Keratinocyte (primary cell): ENCODE measurements at regions not wholly inside any gene's neighbourhood (a gene's known extent, or its start where the extent isn't known, plus 50 kb on each side); places are given as distances from the start of the nearest gene placed in this dataset.

ENCODE experiments used
- DNase-seq: peaks from one replicate; pipeline ENCODE4 v3.0.0-alpha.2; 2011; ENCODE audit warnings: low read depth, missing footprints, low spot score
- FAIRE-seq: peaks from 2 replicates; lab custom pipeline; 2011; peaks lifted over from hg19 to GRCh38; lab: Jason Lieb, UNC
- H2AFZ ChIP-seq: 2 replicates; pipeline ENCODE4 v1.6.0; 2012; ENCODE audit warnings: low read length, control low read depth, inconsistent platforms; ENCODE audit not compliant: control insufficient read depth
- H3K27ac ChIP-seq: 2 replicates; pipeline ENCODE4 v1.5.1; 2011; ENCODE audit warnings: low read length; ENCODE audit not compliant: control insufficient read depth, insufficient read depth
- H3K27me3 ChIP-seq: 3 replicates; pipeline ENCODE4 v1.6.0; 2011; ENCODE audit warnings: low read length; ENCODE audit not compliant: control insufficient read depth, insufficient read depth; ENCODE audit errors: extremely low read depth
- H3K36me3 ChIP-seq, 2 experiments: 2 replicates in 1 of 2; 3 replicates in 1 of 2; pipeline ENCODE4 v1.5.1; 2011; ENCODE audit warnings: low read length in 2 of 2, mild to moderate bottlenecking in 1 of 2; ENCODE audit not compliant: control insufficient read depth in 2 of 2, insufficient read depth in 2 of 2; ENCODE audit errors: extremely low read depth in 1 of 2
- H3K4me1 ChIP-seq: 3 replicates; pipeline ENCODE4 v1.5.1; 2011; ENCODE audit warnings: low read length; ENCODE audit not compliant: control insufficient read depth, insufficient read depth; ENCODE audit errors: extremely low read depth
- H3K4me2 ChIP-seq: 3 replicates; pipeline ENCODE4 v1.6.0; 2011; ENCODE audit warnings: low read depth, low read length; ENCODE audit not compliant: control insufficient read depth, insufficient read depth; ENCODE audit errors: extremely low read depth
- H3K4me3 ChIP-seq, 3 experiments: fragments of 200-600 bp in 1 of 3; sonication (generic) in 1 of 3; 2 replicates in 2 of 3; 3 replicates in 1 of 3; pipeline ENCODE4 v1.5.1; 2011 to 2016; ENCODE audit warnings: low read length in 3 of 3, mild to moderate bottlenecking in 3 of 3, control low read depth in 2 of 3, inconsistent platforms in 1 of 3, low read depth in 1 of 3, mixed read lengths in 1 of 3, mixed run types in 1 of 3, moderate library complexity in 1 of 3; ENCODE audit not compliant: control insufficient read depth in 2 of 3, insufficient read depth in 2 of 3; ENCODE audit errors: extremely low read depth in 1 of 3
- H3K79me2 ChIP-seq: 2 replicates; pipeline ENCODE4 v1.6.0; 2012; ENCODE audit warnings: low read length; ENCODE audit not compliant: control insufficient read depth, insufficient read depth
- H3K9ac ChIP-seq: 3 replicates; pipeline ENCODE4 v1.6.0; 2011; ENCODE audit warnings: low read length; ENCODE audit not compliant: control insufficient read depth, insufficient read depth; ENCODE audit errors: extremely low read depth
- H3K9me1 ChIP-seq: 3 replicates; pipeline ENCODE4 v1.6.0; 2011; ENCODE audit warnings: low read length; ENCODE audit not compliant: control insufficient read depth, insufficient read depth; ENCODE audit errors: extremely low read depth
- H3K9me3 ChIP-seq: 2 replicates; pipeline ENCODE4 v1.5.1; 2012; ENCODE audit warnings: low read depth, low read length; ENCODE audit not compliant: control insufficient read depth
- H4K20me1 ChIP-seq: 3 replicates; pipeline ENCODE4 v1.6.0; 2011; ENCODE audit warnings: low read length; ENCODE audit not compliant: control insufficient read depth, insufficient read depth; ENCODE audit errors: extremely low read depth
- EZH2 ChIP-seq: IDR thresholded peaks from one replicate; pipeline ENCODE4 v1.6.1; 2012; ENCODE audit warnings: inconsistent platforms, mild to moderate bottlenecking, low read length, moderate library complexity
- dilution Hi-C: fragments of 300-500 bp; cut with MboI; formaldehyde crosslinking; loops from one replicate; pipeline ENCODE4 v1.7.0; 2020; ENCODE audit warnings: low sequenced_read_pairs; ENCODE audit not compliant: extremely low pct_ligation_motif_present
- TF ChIP-seq, protein P1 (sequence below), 3 experiments: IDR thresholded peaks in 1 of 3; conservative IDR thresholded peaks in 1 of 3; optimal IDR thresholded peaks in 1 of 3; 2 replicates in 2 of 3; 3 replicates in 1 of 3; pipeline versions ENCODE3 to v1.5.1; 2011; ENCODE audit warnings: low read length in 3 of 3, mild to moderate bottlenecking in 3 of 3, moderate library complexity in 2 of 3, control low read depth in 1 of 3, inconsistent platforms in 1 of 3; ENCODE audit not compliant: insufficient read depth in 2 of 3; ENCODE audit errors: extremely low read depth in 1 of 3

DNA sequence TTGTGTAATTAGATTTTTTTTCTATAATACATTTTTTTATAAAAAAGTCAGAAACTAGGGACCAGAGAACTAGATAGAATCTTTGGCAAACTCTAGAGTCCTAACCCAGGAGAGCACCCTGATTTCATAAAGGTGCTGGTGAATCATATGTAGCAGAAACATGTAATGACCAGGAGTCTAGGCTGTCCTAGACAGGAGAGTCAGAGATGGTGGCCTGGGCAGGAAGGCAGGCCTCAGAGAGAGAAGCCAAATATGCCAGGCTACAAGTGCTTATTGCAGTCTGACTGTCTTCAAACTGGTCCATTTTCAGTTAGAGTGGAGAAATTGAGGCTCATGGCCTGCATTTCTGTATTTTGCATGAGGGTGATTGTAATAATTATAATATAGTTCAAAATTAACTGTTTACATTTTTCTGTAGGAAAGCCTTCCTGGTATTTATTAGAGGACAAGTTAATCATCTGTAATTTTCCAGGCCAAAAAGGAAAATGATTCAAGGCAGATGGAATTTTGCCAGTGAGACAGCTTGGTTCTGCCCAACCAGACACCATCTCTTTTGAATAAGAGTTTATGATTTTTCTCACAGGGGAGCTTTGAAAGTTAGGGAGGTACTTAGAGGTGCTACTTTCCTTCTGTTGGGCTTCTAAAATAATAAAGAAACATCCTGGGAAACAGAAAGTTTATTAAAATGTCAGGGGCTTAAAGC lies 129.8 kb downstream of the S1PR1 start:
- Histone ChIP-seq H2AFZ (no peak overlapping the region), H3K4me1 (no peaks in the 10 kb centered on the region), H3K9me3 (no peaks in the 10 kb centered on the region), H3K9me1 (no peaks in the 10 kb centered on the region), H3K27ac (no peak overlapping the region), H3K27me3 (no peaks in the 10 kb centered on the region), H3K36me3 (no peaks in the 10 kb centered on the region), H3K9ac (no peak overlapping the region), H3K79me2 (no peaks in the 10 kb centered on the region), H4K20me1 (no peaks in the 10 kb centered on the region), H3K4me2 (no peak overlapping the region), H3K4me3 (no peak overlapping the region)
- dilution Hi-C loops: loop anchor here (10.0 kb wide), 1 partner anchor 52 kb away; no protein-coding TSS in a partner anchor
- TF ChIP-seq, protein P1, sequence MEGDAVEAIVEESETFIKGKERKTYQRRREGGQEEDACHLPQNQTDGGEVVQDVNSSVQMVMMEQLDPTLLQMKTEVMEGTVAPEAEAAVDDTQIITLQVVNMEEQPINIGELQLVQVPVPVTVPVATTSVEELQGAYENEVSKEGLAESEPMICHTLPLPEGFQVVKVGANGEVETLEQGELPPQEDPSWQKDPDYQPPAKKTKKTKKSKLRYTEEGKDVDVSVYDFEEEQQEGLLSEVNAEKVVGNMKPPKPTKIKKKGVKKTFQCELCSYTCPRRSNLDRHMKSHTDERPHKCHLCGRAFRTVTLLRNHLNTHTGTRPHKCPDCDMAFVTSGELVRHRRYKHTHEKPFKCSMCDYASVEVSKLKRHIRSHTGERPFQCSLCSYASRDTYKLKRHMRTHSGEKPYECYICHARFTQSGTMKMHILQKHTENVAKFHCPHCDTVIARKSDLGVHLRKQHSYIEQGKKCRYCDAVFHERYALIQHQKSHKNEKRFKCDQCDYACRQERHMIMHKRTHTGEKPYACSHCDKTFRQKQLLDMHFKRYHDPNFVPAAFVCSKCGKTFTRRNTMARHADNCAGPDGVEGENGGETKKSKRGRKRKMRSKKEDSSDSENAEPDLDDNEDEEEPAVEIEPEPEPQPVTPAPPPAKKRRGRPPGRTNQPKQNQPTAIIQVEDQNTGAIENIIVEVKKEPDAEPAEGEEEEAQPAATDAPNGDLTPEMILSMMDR (optimal IDR thresholded peaks at IDR 0.05 in 1 of 3, IDR thresholded peaks at IDR 0.05 in 1 of 3, conservative IDR thresholded peaks at IDR 0.05 in 1 of 3; ENCODE audit: extremely low read depth in 1 of 3, insufficient read depth in 2 of 3, low read length in 3 of 3): no peak
- no peak for TF ChIP-seq EZH2
- DNase-seq (no peak), FAIRE-seq (no peak)

DNA sequence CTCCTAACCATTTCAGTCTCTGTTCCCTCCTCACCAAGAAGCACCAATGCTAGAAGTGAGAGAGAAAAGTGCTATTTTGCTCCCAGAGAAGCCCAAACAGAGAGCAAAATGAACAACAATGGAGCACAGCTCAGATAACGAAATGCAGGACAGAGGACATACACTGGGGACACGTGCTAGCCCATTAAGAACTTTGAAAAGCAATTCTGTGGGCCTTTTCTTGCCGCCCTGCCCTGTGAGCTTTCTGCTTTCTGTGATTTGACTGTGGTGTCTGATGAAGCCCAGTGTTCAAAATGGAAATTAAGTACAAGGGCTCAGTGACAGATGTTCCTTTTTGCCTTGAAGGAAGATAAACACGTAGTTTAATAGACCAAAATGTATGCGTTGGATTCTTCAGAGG lies 130.8 kb downstream of the S1PR1 start:
- H4K20me1 ChIP-seq: no peaks in the 10 kb centered on the region
- no peak overlapping the region for H3K9ac ChIP-seq
- H3K27me3 ChIP-seq: no peaks in the 10 kb centered on the region
- no peaks in the 10 kb centered on the region for H3K9me3 ChIP-seq
- no peak for DNase-seq
- no peaks in the 10 kb centered on the region for H3K36me3 ChIP-seq
- H2AFZ ChIP-seq: no peak overlapping the region
- no peaks in the 10 kb centered on the region for H3K4me1 ChIP-seq
- no peaks in the 10 kb centered on the region for H3K9me1 ChIP-seq
- H3K4me2 ChIP-seq: no peak overlapping the region
- no peak overlapping the region for H3K4me3 ChIP-seq
- no peaks in the 10 kb centered on the region for H3K79me2 ChIP-seq
- dilution Hi-C loops: loop anchor here (10.0 kb wide), 1 partner anchor 53 kb away; no protein-coding TSS in a partner anchor
- TF ChIP-seq, protein P1 (optimal IDR thresholded peaks at IDR 0.05 in 1 of 3, IDR thresholded peaks at IDR 0.05 in 1 of 3, conservative IDR thresholded peaks at IDR 0.05 in 1 of 3; ENCODE audit: extremely low read depth in 1 of 3, insufficient read depth in 2 of 3, low read length in 3 of 3): no peak
- TF ChIP-seq EZH2: no peak
- no peak for FAIRE-seq
- H3K27ac ChIP-seq: no peak overlapping the region
